ENCODE measurements at regions not wholly inside any gene's neighbourhood (a gene's known extent, or its start where the extent isn't known, plus 50 kb on each side); places are given as distances from the start of the nearest gene placed in this dataset.

- Mint-ChIP-seq H3K4me3 (no peak overlapping the region), H3K9me3 (peaks cover 2% of the 10 kb centered on the region), H3K4me1 (no peaks in the 10 kb centered on the region), H3K36me3 (no peaks in the 10 kb centered on the region), H3K27ac (no peak overlapping the region), H3K27me3 (ENCODE audit: insufficient read depth, low read depth) (peaks cover 2% of the 10 kb centered on the region)
- no peak overlapping the region for H3K4me2 ChIP-seq
- no peaks in the 10 kb centered on the region for H3K79me2 ChIP-seq (ENCODE audit: low read depth)
- DNase-seq (ENCODE audit: low spot score), result no peak
- no peak overlapping the region for H3K27ac ChIP-seq
- no peak for TF ChIP-seq CTCF (IDR thresholded peaks at IDR 0.05)
- no peak for TF ChIP-seq EZH2 (IDR thresholded peaks at IDR 0.05)
- TF ChIP-seq EZH2phosphoT487 (IDR thresholded peaks at IDR 0.05), result no peak
- no peaks in the 10 kb centered on the region for H3K9me3 ChIP-seq (ENCODE audit: low read depth)
- peak overlapping the region; percentile 77 for H2AFZ ChIP-seq (replicated peaks)
- peaks cover 3% of the 10 kb centered on the region for H3K4me1 ChIP-seq
- H3F3A ChIP-seq (ENCODE audit: low read depth), result no peaks in the 10 kb centered on the region
- H4K20me1 ChIP-seq (ENCODE audit: low read depth), result no peaks in the 10 kb centered on the region
- H3K9ac ChIP-seq, result no peak overlapping the region
- no peaks in the 10 kb centered on the region for H3K27me3 ChIP-seq
- H3K4me3 ChIP-seq, result no peak overlapping the region
- no peaks in the 10 kb centered on the region for H3K36me3 ChIP-seq
Measured at GRCh38 chr2:75421986-75422385, 138.8 kb downstream of the EVA1A start.

GRCh38 chr2:75416420-75417342 lies 144.1 kb downstream of the EVA1A start:
- no peaks in the 10 kb centered on the region for H3K36me3 ChIP-seq
- TF ChIP-seq EZH2 (IDR thresholded peaks at IDR 0.05), result no peak
- TF ChIP-seq CTCF (IDR thresholded peaks at IDR 0.05), result no peak

GRCh38 chr2:75415731-75416130 lies 145.0 kb downstream of the EVA1A start:
- H3K27me3 ChIP-seq, result no peaks in the 10 kb centered on the region
- no peaks in the 10 kb centered on the region for H3K36me3 ChIP-seq
- peaks cover 2% of the 10 kb centered on the region for H3K4me1 Mint-ChIP-seq
- H3K9me3 ChIP-seq (ENCODE audit: low read depth), result no peaks in the 10 kb centered on the region
- TF ChIP-seq CTCF (IDR thresholded peaks at IDR 0.05) (no peak), EZH2 (IDR thresholded peaks at IDR 0.05) (no peak), EZH2phosphoT487 (IDR thresholded peaks at IDR 0.05) (no peak)
- H3K27ac ChIP-seq, result no peak overlapping the region
- no peak overlapping the region for H3K9ac ChIP-seq
- H3F3A ChIP-seq (ENCODE audit: low read depth), result no peaks in the 10 kb centered on the region
- no peak overlapping the region for H3K4me2 ChIP-seq
- no peaks in the 10 kb centered on the region for H3K36me3 Mint-ChIP-seq
- no peaks in the 10 kb centered on the region for H3K4me1 ChIP-seq
- DNase-seq (ENCODE audit: low spot score), result no peak
- H2AFZ ChIP-seq (replicated peaks), result no peak overlapping the region
- H4K20me1 ChIP-seq (ENCODE audit: low read depth), result no peaks in the 10 kb centered on the region
- H3K27me3 Mint-ChIP-seq (ENCODE audit: insufficient read depth, low read depth), result peaks cover 2% of the 10 kb centered on the region
- peaks cover 3% of the 10 kb centered on the region for H3K9me3 Mint-ChIP-seq
- no peak overlapping the region for H3K27ac Mint-ChIP-seq
- H3K79me2 ChIP-seq (ENCODE audit: low read depth), result no peaks in the 10 kb centered on the region
- no peak overlapping the region for H3K4me3 Mint-ChIP-seq
- no peak overlapping the region for H3K4me3 ChIP-seq

More at GRCh38 chr2:75416420-75417342, 144.1 kb downstream of the EVA1A start:
- H3K4me1 ChIP-seq, result no peaks in the 10 kb centered on the region
- H4K20me1 ChIP-seq (ENCODE audit: low read depth), result no peaks in the 10 kb centered on the region
- Mint-ChIP-seq H3K4me3 (no peak overlapping the region), H3K9me3 (peaks cover 2% of the 10 kb centered on the region), H3K27me3 (ENCODE audit: insufficient read depth, low read depth) (peaks cover 2% of the 10 kb centered on the region), H3K4me1 (peaks cover 2% of the 10 kb centered on the region), H3K36me3 (no peaks in the 10 kb centered on the region), H3K27ac (no peak overlapping the region)
- H3K27ac ChIP-seq, result no peak overlapping the region
- no peak for DNase-seq (ENCODE audit: low spot score)
- H3K9me3 ChIP-seq (ENCODE audit: low read depth), result no peaks in the 10 kb centered on the region
- H3F3A ChIP-seq (ENCODE audit: low read depth), result no peaks in the 10 kb centered on the region
- no peaks in the 10 kb centered on the region for H3K27me3 ChIP-seq
- H3K9ac ChIP-seq, result no peak overlapping the region
- no peak overlapping the region for H2AFZ ChIP-seq (replicated peaks)
- H3K79me2 ChIP-seq (ENCODE audit: low read depth), result no peaks in the 10 kb centered on the region
- H3K4me3 ChIP-seq, result no peak overlapping the region
- no peak overlapping the region for H3K4me2 ChIP-seq

Measured in neural progenitor cell (in vitro differentiated cells).